ENCODE measurements at regions not wholly inside any gene's neighbourhood (a gene's known extent, or its start where the extent isn't known, plus 50 kb on each side); places are given as distances from the start of the nearest gene placed in this dataset.
"Not testable (repeated sequence)": the region's sequence is repeated elsewhere in the genome, so short reads cannot be mapped to it uniquely, and the experiment has no call there.

- H3K27me3 ChIP-seq (ENCODE audit: control insufficient read depth, insufficient read depth, low read length), result no peaks in the 10 kb centered on the region
- no peak overlapping the region for H3K27ac ChIP-seq
- no peaks in the 10 kb centered on the region for H3K36me3 ChIP-seq (ENCODE audit: control insufficient read depth, insufficient read depth, low read length)
- no peak overlapping the region for H3K4me3 ChIP-seq (ENCODE audit: low read depth, low read length)
- TF ChIP-seq CTCF (IDR thresholded peaks at IDR 0.05), result no peak
- H3K4me1 ChIP-seq, result no peaks in the 10 kb centered on the region
- H3K4me2 ChIP-seq (ENCODE audit: low read length), result no peak overlapping the region
- H3K9me3 ChIP-seq (ENCODE audit: control insufficient read depth, low read length), result no peaks in the 10 kb centered on the region
- H3K79me2 ChIP-seq, result no peaks in the 10 kb centered on the region
- H2AFZ ChIP-seq, result no peak overlapping the region
- no peak overlapping the region for H3K9ac ChIP-seq
Measured at GRCh38 chr22:22697377-22698117, 53.1 kb downstream of the GGTLC2 start.

- Histone ChIP-seq H3K4me1 (no peaks in the 10 kb centered on the region), H3K27me3 (ENCODE audit: control insufficient read depth, insufficient read depth, low read length) (no peaks in the 10 kb centered on the region), H3K4me2 (ENCODE audit: low read length) (no peak overlapping the region), H3K9ac (no peak overlapping the region), H3K9me3 (ENCODE audit: control insufficient read depth, low read length) (no peaks in the 10 kb centered on the region), H3K27ac (no peak overlapping the region), H3K36me3 (ENCODE audit: control insufficient read depth, insufficient read depth, low read length) (no peaks in the 10 kb centered on the region), H2AFZ (no peak overlapping the region), H3K4me3 (ENCODE audit: low read depth, low read length) (no peak overlapping the region), H3K79me2 (no peaks in the 10 kb centered on the region)
- TF ChIP-seq CTCF (IDR thresholded peaks at IDR 0.05), result no peak
Measured at GRCh38 chr22:22698263-22698750, 53.9 kb downstream of the GGTLC2 start.

- Histone ChIP-seq H3K36me3 (ENCODE audit: control insufficient read depth, insufficient read depth, low read length) (no peaks in the 10 kb centered on the region), H3K79me2 (no peaks in the 10 kb centered on the region), H3K27me3 (ENCODE audit: control insufficient read depth, insufficient read depth, low read length) (no peaks in the 10 kb centered on the region), H3K9me3 (ENCODE audit: control insufficient read depth, low read length) (no peaks in the 10 kb centered on the region), H3K4me2 (ENCODE audit: low read length) (no peak overlapping the region), H3K9ac (no peak overlapping the region), H3K4me1 (no peaks in the 10 kb centered on the region), H3K4me3 (ENCODE audit: low read depth, low read length) (no peak overlapping the region), H2AFZ (no peak overlapping the region), H3K27ac (no peak overlapping the region)
- no peak for TF ChIP-seq CTCF (IDR thresholded peaks at IDR 0.05)
Measured at GRCh38 chr22:22700631-22701030, 56.2 kb downstream of the GGTLC2 start.

GRCh38 chr22:22701557-22701956, 57.1 kb downstream of the GGTLC2 start:
- H3K27ac ChIP-seq; H3K79me2 ChIP-seq; H3K9ac ChIP-seq; H3K36me3 ChIP-seq (ENCODE audit: control insufficient read depth, insufficient read depth, low read length); H3K4me2 ChIP-seq (ENCODE audit: low read length); H3K27me3 ChIP-seq (ENCODE audit: control insufficient read depth, insufficient read depth, low read length); H3K4me3 ChIP-seq (ENCODE audit: low read depth, low read length); H2AFZ ChIP-seq; H3K9me3 ChIP-seq (ENCODE audit: control insufficient read depth, low read length); H3K4me1 ChIP-seq: not testable (repeated sequence)

GRCh38 chr22:22702237-22703202, 58.1 kb downstream of the GGTLC2 start:
- H3K27ac ChIP-seq, result no peak overlapping the region
- no peaks in the 10 kb centered on the region for H3K9me3 ChIP-seq (ENCODE audit: control insufficient read depth, low read length)
- TF ChIP-seq CTCF (IDR thresholded peaks at IDR 0.05), result no peak
- no peaks in the 10 kb centered on the region for H3K79me2 ChIP-seq
- H3K4me1 ChIP-seq, result no peaks in the 10 kb centered on the region
- H3K36me3 ChIP-seq (ENCODE audit: control insufficient read depth, insufficient read depth, low read length), result no peaks in the 10 kb centered on the region
- no peak overlapping the region for H2AFZ ChIP-seq
- no peak overlapping the region for H3K9ac ChIP-seq
- no peak overlapping the region for H3K4me2 ChIP-seq (ENCODE audit: low read length)
- H3K27me3 ChIP-seq (ENCODE audit: control insufficient read depth, insufficient read depth, low read length), result no peaks in the 10 kb centered on the region
- no peak overlapping the region for H3K4me3 ChIP-seq (ENCODE audit: low read depth, low read length)

Data from parathyroid adenoma (tissue), 2 donors.